ENCODE measurements at regions not wholly inside any gene's neighbourhood (a gene's known extent, or its start where the extent isn't known, plus 50 kb on each side); places are given as distances from the start of the nearest gene placed in this dataset.

DNA sequence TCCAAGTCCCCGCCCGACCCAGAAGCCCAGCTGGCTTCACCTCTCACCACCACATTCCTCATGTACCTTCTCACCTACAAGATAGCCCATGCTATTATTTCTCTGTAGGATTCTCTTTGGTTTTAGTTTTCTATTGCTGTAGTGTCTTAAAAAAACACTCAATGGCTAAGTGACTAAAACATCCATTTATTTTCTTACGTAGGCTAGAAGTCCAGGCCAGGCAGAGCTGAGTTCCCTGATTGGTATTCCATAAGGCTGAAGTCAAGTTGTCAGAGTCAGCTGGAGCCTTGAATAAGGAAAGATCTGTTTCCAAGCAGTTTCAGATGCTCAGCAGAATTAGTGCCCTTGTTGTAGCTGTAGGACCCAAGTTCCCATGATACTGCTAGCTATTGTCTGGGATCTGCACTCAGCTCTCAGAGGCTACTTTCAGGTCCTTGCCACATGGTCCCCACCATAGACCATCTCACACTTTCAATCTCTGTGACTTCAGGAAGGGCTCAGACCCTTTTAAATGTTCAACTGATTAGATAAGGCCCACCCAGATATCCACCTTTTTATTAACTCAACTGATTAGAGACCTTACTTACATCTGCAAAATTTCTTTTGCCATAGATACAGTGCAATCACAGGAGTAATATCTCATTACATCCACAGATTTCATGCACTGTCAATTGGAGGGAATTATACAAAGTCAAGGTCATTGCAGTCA lies 371.0 kb downstream of the TGFB2 start:
- no peak for TF ChIP-seq SIN3A (IDR thresholded peaks at IDR 0.05; ENCODE audit: borderline replicate concordance, low read depth, low read length)
- TF ChIP-seq PRPF4 (IDR thresholded peaks at IDR 0.05; ENCODE audit: low read depth, low read length, poor library complexity, severe bottlenecking): no peak
- no peak for TF ChIP-seq ZNF253 (CRISPR knock-in tag; IDR thresholded peaks at IDR 0.05; ENCODE audit: borderline replicate concordance)
- TF ChIP-seq ZBTB21 (CRISPR knock-in tag; IDR thresholded peaks at IDR 0.05): no peak
- TF ChIP-seq PCBP1 (IDR thresholded peaks at IDR 0.05; ENCODE audit: borderline replicate concordance, low read depth, low read length): no peak
- no peak for TF ChIP-seq MYC (CRISPR knock-in tag; IDR thresholded peaks at IDR 0.05; ENCODE audit: borderline replicate concordance)
- no peak for TF ChIP-seq SP1 (IDR thresholded peaks at IDR 0.05)
- TF ChIP-seq SP1 (CRISPR knock-in tag; IDR thresholded peaks at IDR 0.05): no peak
- no peak for TF ChIP-seq SMC3 (IDR thresholded peaks at IDR 0.05; ENCODE audit: low read length)
- no peak for TF ChIP-seq ZNF274 (CRISPR knock-in tag; IDR thresholded peaks at IDR 0.05)
- TF ChIP-seq FOXJ3 (CRISPR knock-in tag; IDR thresholded peaks at IDR 0.05; ENCODE audit: borderline replicate concordance): no peak
- TF ChIP-seq, protein P1, sequence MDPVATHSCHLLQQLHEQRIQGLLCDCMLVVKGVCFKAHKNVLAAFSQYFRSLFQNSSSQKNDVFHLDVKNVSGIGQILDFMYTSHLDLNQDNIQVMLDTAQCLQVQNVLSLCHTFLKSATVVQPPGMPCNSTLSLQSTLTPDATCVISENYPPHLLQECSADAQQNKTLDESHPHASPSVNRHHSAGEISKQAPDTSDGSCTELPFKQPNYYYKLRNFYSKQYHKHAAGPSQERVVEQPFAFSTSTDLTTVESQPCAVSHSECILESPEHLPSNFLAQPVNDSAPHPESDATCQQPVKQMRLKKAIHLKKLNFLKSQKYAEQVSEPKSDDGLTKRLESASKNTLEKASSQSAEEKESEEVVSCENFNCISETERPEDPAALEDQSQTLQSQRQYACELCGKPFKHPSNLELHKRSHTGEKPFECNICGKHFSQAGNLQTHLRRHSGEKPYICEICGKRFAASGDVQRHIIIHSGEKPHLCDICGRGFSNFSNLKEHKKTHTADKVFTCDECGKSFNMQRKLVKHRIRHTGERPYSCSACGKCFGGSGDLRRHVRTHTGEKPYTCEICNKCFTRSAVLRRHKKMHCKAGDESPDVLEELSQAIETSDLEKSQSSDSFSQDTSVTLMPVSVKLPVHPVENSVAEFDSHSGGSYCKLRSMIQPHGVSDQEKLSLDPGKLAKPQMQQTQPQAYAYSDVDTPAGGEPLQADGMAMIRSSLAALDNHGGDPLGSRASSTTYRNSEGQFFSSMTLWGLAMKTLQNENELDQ (CRISPR knock-in tag; IDR thresholded peaks at IDR 0.05; ENCODE audit: borderline replicate concordance): no peak
- TF ChIP-seq, protein P2, sequence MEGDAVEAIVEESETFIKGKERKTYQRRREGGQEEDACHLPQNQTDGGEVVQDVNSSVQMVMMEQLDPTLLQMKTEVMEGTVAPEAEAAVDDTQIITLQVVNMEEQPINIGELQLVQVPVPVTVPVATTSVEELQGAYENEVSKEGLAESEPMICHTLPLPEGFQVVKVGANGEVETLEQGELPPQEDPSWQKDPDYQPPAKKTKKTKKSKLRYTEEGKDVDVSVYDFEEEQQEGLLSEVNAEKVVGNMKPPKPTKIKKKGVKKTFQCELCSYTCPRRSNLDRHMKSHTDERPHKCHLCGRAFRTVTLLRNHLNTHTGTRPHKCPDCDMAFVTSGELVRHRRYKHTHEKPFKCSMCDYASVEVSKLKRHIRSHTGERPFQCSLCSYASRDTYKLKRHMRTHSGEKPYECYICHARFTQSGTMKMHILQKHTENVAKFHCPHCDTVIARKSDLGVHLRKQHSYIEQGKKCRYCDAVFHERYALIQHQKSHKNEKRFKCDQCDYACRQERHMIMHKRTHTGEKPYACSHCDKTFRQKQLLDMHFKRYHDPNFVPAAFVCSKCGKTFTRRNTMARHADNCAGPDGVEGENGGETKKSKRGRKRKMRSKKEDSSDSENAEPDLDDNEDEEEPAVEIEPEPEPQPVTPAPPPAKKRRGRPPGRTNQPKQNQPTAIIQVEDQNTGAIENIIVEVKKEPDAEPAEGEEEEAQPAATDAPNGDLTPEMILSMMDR (CRISPR knock-in tag; IDR thresholded peaks at IDR 0.05): no peak
- TF ChIP-seq, protein P3, sequence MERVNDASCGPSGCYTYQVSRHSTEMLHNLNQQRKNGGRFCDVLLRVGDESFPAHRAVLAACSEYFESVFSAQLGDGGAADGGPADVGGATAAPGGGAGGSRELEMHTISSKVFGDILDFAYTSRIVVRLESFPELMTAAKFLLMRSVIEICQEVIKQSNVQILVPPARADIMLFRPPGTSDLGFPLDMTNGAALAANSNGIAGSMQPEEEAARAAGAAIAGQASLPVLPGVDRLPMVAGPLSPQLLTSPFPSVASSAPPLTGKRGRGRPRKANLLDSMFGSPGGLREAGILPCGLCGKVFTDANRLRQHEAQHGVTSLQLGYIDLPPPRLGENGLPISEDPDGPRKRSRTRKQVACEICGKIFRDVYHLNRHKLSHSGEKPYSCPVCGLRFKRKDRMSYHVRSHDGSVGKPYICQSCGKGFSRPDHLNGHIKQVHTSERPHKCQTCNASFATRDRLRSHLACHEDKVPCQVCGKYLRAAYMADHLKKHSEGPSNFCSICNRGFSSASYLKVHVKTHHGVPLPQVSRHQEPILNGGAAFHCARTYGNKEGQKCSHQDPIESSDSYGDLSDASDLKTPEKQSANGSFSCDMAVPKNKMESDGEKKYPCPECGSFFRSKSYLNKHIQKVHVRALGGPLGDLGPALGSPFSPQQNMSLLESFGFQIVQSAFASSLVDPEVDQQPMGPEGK (CRISPR knock-in tag; IDR thresholded peaks at IDR 0.05): no peak
- TF ChIP-seq RBM22 (optimal IDR thresholded peaks at IDR 0.05; ENCODE audit: low read length): no peak

Measured in HepG2 (cell line).